Hepatocyte (in vitro differentiated cells): ENCODE measurements at regions not wholly inside any gene's neighbourhood (a gene's known extent, or its start where the extent isn't known, plus 50 kb on each side); places are given as distances from the start of the nearest gene placed in this dataset.

Source experiments
- EZH2 ChIP-seq: fragments of 200-600 bp; sonication (generic); IDR thresholded peaks from 2 replicates; pipeline ENCODE4 v1.6.1; 2016; ENCODE audit warnings: antibody characterized with exemption, mild to moderate bottlenecking, borderline replicate concordance
- EZH2phosphoT487 ChIP-seq: fragments of 200-600 bp; sonication (generic); IDR thresholded peaks from one replicate; pipeline ENCODE4 v1.6.1; 2018; ENCODE audit warnings: antibody characterized with exemption, mild to moderate bottlenecking, low read depth, moderate library complexity; ENCODE audit not compliant: unreplicated experiment, severe bottlenecking
- TF ChIP-seq, protein P1 (sequence below): fragments of 200-600 bp; sonication (generic); IDR thresholded peaks from 2 replicates; pipeline ENCODE4 v1.5.1; 2016; ENCODE audit warnings: antibody characterized with exemption, mild to moderate bottlenecking; ENCODE audit not compliant: poor library complexity

DNA sequence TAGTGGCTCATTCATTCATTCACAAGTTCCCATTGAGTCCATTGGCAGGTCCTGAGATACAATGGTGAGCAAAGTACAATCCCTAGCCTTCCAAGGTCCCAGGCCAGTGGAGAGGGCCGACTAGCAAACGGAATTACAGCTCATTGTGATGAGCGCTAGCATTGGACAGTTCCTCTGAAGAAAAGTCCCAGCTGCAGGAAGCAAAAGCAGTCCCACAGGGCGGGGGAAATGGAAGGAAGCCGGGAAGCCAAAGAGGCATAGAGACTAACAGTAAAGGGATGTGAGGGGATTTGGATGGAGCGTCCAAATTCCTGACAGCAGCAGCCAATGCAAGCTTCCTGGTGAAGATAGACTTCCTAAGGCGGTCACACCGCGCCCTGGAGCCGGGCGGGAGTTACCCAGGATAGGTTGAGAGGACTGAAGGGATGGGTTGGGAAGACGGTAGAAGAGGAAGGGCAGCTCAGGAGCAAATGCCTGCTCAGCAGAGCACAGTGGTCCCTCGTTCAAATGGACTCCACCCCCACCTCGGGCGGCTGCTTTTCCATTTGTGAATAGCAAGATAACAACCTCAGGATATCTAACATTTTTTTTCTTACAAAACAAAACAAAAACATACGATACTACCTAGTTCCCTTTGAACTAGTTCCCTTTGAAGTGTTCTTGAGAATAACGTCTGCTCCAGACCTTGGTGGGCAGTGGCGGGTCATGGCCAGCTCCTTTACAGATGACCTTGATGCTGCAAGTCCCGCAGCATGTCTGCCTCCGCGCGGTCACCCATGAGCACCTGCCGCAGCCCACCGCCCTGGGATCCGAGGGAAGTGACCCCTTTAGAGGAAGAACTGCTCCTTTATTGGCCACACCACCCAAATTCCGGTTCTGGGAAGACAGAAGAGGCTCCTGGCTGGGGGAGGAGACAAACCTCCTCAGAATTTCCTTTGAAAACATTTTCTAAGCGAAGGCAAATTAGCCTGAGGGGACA, 132.9 kb downstream of the RASSF10 start:
- TF ChIP-seq, protein P1, sequence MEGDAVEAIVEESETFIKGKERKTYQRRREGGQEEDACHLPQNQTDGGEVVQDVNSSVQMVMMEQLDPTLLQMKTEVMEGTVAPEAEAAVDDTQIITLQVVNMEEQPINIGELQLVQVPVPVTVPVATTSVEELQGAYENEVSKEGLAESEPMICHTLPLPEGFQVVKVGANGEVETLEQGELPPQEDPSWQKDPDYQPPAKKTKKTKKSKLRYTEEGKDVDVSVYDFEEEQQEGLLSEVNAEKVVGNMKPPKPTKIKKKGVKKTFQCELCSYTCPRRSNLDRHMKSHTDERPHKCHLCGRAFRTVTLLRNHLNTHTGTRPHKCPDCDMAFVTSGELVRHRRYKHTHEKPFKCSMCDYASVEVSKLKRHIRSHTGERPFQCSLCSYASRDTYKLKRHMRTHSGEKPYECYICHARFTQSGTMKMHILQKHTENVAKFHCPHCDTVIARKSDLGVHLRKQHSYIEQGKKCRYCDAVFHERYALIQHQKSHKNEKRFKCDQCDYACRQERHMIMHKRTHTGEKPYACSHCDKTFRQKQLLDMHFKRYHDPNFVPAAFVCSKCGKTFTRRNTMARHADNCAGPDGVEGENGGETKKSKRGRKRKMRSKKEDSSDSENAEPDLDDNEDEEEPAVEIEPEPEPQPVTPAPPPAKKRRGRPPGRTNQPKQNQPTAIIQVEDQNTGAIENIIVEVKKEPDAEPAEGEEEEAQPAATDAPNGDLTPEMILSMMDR, result no peak
- TF ChIP-seq EZH2 (no peak), EZH2phosphoT487 (no peak)
